ENCODE measurements at regions not wholly inside any gene's neighbourhood (a gene's known extent, or its start where the extent isn't known, plus 50 kb on each side); places are given as distances from the start of the nearest gene placed in this dataset.
"Not testable (repeated sequence)": the region's sequence is repeated elsewhere in the genome, so short reads cannot be mapped to it uniquely, and the experiment has no call there.

DNA sequence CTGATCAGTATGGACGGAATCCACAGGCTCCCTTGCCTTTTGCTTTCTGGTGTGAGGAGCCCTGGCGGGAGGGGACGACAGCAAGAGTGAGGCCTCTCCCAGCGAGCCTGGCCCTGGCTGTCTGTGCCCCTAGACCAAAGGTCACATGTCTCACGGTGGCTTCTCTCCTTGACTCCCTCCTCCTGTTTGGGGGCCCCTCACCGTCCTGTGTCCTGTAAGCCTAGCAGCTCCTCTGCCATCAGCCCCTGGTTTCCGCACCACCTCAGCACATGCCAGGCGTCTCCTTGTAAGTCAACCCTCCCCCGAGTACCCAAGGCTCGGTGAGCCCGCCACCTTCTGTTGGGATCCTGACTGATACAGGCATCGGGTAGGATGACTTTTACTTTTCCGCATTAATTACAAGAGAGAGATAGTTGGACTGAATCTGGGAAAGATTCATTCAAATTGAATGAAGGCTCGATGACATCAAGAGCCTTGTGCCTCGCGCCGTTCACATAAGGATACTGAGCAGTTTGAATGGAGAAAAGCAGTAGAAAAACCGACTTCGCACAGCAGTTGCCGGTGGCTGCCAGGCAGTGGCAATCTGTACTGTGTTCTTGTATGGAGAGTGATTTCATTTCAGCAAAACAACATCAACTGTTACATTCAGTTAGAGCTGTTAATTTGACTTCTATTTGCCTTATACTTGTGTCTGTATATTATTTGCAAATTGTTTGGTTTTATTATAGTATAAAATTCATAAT is 119.8 kb downstream of the XRCC2 start:
- no peaks in the 10 kb centered on the region for H3K36me3 Mint-ChIP-seq
- no peaks in the 10 kb centered on the region for H3K9me3 Mint-ChIP-seq
- no peak overlapping the region for H3K27ac Mint-ChIP-seq
- H3K4me3 Mint-ChIP-seq: no peak overlapping the region
- H3K4me1 Mint-ChIP-seq: no peaks in the 10 kb centered on the region
- ATAC-seq: no peak
- no peaks in the 10 kb centered on the region for H3K27me3 Mint-ChIP-seq

DNA sequence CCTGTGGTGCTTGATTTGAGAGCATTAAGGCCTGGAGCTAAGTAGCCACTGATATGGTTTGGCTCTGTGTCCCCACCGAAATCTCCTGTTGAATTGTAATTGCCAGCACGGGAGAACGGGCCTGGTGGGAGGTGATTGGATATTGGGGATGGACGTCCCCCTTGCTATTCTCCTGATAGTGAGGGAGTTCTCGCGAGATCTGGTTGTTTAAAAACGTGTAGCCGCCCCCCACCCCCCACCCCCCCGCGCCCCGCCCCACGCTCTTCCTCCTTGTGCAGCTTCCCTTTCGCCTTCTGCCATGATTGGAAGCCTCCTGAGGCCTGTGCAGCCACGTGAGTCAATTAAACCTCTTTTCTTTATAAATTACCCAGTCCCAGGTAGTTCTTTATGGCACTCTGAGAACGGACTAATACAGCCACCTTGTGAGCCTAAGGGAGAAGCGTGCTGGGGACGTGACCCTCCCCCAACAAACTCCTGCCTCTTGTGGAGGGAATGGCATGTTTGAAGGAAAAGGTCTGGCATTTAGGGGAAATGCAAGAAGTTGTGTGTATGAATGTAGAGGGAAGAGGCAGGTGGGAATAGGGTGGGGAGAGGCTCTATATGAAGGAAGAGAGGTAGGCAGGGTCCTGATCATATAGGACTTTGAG is 118.0 kb upstream of the KMT2C start:
- H3K9me3 Mint-ChIP-seq: no peaks in the 10 kb centered on the region
- H3K36me3 Mint-ChIP-seq: no peaks in the 10 kb centered on the region
- no peaks in the 10 kb centered on the region for H3K4me1 Mint-ChIP-seq
- no peak for ATAC-seq
- H3K27ac Mint-ChIP-seq: no peak overlapping the region
- no peak overlapping the region for H3K4me3 Mint-ChIP-seq
- no peaks in the 10 kb centered on the region for H3K27me3 Mint-ChIP-seq

DNA sequence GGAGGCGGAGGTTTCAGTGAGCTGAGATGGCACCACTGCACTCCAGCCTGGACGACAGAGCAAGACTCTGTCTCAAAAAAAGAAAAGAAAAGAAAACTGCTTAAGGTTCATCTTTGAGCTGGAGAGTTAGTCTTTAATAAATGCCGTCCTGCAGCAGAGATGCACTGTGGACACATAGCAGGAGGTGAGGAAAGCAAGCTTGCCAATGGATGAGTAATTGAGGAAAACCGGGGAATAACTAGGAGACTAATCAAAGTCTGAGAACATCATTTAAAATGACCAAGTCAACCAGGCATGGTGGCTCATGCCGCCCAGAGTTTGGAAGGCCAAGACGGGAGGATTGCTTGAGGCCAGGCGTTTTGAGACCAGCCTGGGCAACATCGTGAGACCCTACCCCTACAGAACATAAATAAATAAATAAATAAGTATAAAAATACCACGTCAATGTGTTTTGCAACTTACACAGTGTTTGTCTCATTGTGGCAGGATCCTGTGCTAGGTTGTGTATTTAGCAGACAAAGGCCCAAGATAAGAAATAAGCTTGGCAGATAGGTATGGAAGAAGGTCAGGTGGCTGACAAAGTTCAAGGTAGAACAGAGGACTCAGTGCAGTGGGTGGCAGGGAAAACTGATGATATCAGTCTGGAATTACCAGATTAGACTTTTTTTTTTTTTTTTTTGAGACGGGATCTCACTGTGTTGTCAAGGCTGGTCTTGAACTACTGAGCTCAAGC is 115.7 kb upstream of the KMT2C start:
- Mint-ChIP-seq H3K4me1 (no peaks in the 10 kb centered on the region), H3K9me3 (no peaks in the 10 kb centered on the region), H3K36me3 (no peaks in the 10 kb centered on the region), H3K4me3 (no peak overlapping the region), H3K27me3 (peaks cover 10% of the 10 kb centered on the region), H3K27ac (no peak overlapping the region)
- no peak for ATAC-seq

DNA sequence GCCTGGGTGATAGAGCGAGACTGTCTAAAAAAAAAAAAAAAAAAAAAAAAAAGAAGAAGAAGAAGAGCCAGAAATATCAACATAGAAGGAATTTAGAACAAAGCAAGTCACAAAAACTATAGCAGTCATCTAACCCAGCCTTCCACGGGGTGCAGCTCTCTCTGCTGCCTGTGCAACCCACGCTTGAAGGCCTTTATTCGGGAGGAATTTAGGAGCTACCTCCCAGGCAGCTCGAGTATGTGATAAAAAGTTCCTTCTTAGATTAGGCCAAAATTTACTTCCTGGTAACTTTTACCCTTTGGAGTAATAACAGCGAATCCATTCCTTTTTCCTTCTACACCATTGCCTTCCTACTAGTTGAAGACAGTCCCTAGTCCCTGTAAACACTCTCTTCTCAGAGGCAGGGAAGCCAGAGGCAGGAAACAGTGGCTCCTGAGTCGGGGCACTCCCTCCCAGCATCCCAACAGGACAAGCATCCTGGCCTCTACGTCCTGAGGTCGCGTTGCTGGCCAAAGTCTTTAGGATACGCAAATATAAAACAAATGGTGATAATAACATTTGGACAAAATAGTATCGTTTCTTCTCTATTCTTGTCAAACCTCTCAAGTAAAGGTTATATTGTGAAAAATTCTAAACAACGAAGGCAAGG is 109.3 kb upstream of the KMT2C start:
- Mint-ChIP-seq H3K27ac (no peak overlapping the region), H3K4me1 (no peaks in the 10 kb centered on the region), H3K36me3 (no peaks in the 10 kb centered on the region), H3K27me3 (peaks cover 10% of the 10 kb centered on the region), H3K4me3 (no peak overlapping the region), H3K9me3 (no peaks in the 10 kb centered on the region)
- ATAC-seq: no peak

DNA sequence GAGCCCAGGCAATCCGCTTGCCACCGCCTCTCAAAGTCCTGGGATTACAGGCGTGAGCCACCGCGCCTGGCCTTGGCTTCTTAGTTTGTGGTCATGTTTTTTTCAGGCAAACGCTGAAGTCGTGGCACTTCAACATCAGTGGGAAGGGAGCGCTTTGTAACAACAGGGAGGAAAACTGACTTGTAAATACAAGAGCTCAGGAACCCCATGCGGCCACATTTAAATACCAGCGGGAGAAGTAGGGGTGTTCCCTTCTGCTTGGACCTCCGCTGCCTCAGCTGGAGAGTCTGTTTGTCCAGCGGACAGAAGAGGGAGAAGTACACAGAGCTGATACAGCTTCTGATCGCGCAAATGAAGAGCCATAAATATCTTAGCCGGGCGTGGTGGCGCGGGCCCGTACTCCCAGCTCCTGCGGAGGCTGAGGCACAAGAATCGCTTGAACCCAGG is 108.7 kb upstream of the KMT2C start:
- no peaks in the 10 kb centered on the region for H3K9me3 Mint-ChIP-seq
- no peaks in the 10 kb centered on the region for H3K36me3 Mint-ChIP-seq
- peaks cover 10% of the 10 kb centered on the region for H3K27me3 Mint-ChIP-seq

DNA sequence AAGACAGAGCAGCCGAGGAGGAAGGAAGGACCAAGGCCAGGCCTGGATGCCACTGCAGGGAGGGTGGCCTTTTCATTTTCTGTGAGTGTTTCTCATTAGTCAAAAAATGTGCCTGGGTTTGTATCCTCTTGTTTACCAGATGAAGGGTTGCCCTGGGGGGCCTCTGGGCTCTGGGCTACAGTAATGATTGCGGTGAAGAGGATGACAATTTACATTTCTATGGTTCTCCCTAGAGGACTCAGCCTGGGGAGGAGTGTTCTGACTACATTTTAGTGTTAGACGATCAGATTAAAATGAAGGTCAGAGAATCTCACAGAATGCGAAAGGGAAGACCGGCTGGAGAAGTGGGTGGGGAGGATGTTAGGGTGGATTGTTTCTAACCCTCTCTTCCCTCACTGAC is 108.0 kb upstream of the KMT2C start:
- H3K9me3 Mint-ChIP-seq: no peaks in the 10 kb centered on the region
- no peaks in the 10 kb centered on the region for H3K4me1 Mint-ChIP-seq
- H3K27me3 Mint-ChIP-seq: peaks cover 10% of the 10 kb centered on the region
- ATAC-seq: no peak
- no peak overlapping the region for H3K4me3 Mint-ChIP-seq
- H3K27ac Mint-ChIP-seq: no peak overlapping the region
- H3K36me3 Mint-ChIP-seq: no peaks in the 10 kb centered on the region

More for the DNA sequence above, 108.7 kb upstream of the KMT2C start:
- ATAC-seq: no peak
- Mint-ChIP-seq H3K4me1 (no peaks in the 10 kb centered on the region), H3K27ac (no peak overlapping the region), H3K4me3 (no peak overlapping the region)

DNA sequence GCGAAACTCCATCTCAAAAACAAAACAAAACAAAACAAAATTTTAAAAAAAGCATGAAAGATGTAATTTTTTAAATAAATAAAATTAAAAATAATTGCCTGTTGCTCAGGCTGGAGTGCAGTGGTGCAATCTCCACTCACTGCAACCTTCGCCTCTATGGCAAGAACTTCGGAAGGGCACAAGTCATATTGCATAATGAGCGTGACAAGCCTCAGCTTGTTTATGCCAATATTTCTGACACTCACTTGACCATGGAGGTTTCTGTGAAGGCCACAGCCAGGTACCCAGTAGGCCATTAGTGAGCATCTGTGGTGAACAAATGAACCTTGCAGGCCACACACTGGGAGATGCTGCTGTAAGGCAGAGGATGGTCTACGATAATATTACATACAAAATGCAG is 106.1 kb upstream of the KMT2C start:
- no peaks in the 10 kb centered on the region for H3K4me1 Mint-ChIP-seq
- H3K27ac Mint-ChIP-seq: no peak overlapping the region
- no peak overlapping the region for H3K4me3 Mint-ChIP-seq
- no peaks in the 10 kb centered on the region for H3K36me3 Mint-ChIP-seq
- no peaks in the 10 kb centered on the region for H3K9me3 Mint-ChIP-seq
- H3K27me3 Mint-ChIP-seq: peaks cover 4% of the 10 kb centered on the region
- ATAC-seq: no peak

DNA sequence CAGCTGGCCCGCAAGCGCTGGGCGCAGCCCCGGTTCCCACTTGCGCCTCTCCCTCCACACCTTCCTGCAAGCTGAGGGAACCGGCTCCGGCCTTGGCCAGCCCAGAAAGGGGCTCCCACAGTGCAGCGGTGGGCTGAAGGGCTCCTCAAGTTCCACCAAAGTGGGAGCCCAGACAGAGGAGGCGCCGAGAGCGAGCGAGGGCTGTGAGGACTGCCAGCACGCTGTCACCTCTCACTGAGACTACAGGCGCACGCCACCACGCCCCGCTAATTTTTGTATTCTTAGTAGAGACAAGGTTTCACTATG is 103.3 kb upstream of the KMT2C start:
- H3K27me3 Mint-ChIP-seq, H3K9me3 Mint-ChIP-seq, ATAC-seq, H3K4me3 Mint-ChIP-seq, H3K27ac Mint-ChIP-seq, H3K4me1 Mint-ChIP-seq, H3K36me3 Mint-ChIP-seq: not testable (repeated sequence)

DNA sequence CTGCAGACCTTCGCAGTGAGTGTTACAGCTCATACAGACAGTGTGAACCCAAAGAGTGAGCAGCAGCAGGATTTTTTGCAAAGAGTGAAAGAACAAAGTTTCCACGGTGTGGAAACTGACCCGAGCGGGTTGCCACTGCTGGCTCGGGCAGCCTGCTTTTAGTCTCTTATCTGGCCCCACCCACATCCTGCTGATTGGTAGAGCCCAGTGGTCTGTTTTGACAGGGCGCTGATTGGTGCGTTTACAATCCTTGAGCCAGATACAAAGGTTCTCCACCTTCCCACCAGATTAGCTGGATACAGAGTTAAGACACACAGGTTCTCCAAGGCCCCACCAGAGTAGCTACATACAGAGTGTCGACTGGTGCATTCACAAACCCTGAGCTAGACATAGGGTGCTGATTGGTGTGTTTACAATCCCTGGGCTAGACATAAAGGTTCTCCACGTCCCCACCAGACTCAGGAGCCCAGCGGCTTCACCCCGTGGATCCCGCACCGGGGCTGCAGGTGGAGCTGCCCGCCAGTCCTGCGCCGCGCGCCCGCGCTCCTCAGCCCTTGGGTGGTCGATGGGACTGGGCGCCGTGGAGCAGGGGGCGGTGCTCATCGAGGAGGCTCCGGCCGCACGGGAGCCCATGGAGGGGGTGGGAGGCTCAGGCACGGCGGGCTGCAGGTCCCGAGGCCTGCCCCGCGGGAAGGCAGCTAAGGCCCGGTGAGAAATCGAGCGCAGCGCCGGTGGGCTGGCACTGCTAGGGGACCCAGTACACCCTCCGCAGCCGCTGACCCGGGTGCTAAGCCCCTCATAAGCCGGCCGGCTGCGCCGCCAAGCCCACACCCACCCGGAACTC is 102.8 kb upstream of the KMT2C start:
- not testable (repeated sequence) for H3K36me3 Mint-ChIP-seq, H3K27ac Mint-ChIP-seq, H3K4me1 Mint-ChIP-seq, ATAC-seq, H3K9me3 Mint-ChIP-seq, H3K27me3 Mint-ChIP-seq, H3K4me3 Mint-ChIP-seq

DNA sequence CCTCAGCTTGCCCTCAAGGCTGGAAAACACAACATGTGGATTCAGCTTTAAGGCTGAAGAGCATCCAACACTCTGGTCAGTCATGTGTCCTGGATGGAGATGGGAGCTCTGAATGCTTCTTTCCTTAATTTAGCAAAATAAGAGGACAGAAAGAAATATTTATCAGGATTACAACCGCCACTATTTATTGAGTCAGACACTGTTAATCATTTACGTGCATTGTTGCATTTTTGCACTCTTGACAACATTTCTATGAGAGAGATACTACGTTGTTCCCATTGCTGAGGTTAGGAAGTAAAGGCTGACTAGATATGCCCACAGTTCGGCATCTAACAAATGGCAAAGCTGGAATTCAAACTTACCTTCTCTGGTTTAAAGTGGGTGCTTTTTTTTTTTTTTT is 101.8 kb upstream of the KMT2C start:
- Mint-ChIP-seq H3K4me1 (no peaks in the 10 kb centered on the region), H3K27ac (no peak overlapping the region), H3K4me3 (no peak overlapping the region), H3K27me3 (no peaks in the 10 kb centered on the region), H3K36me3 (no peaks in the 10 kb centered on the region), H3K9me3 (peaks cover 3% of the 10 kb centered on the region)
- ATAC-seq: no peak

DNA sequence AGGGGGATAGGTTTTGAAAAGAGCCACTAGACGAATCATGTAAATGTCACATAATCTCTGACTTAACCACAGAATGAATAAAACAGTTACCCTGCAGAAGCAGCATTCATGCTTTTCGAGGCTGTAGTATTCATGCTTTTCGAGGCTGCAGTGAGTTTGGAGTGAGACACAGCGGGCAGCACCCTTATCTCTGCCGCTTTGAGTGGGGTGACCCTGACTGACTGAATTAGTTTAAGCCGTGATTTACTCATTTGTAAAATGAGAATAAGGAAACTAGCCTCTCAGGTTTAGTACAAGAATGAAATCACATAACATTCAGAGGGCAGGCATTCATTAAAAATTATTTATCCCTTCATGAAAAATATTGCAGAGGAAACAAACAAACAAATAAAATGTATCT is 92.8 kb upstream of the KMT2C start:
- H3K27me3 Mint-ChIP-seq: no peaks in the 10 kb centered on the region
- H3K36me3 Mint-ChIP-seq: no peaks in the 10 kb centered on the region
- no peak overlapping the region for H3K4me3 Mint-ChIP-seq
- H3K9me3 Mint-ChIP-seq: peaks cover 3% of the 10 kb centered on the region
- no peak overlapping the region for H3K27ac Mint-ChIP-seq
- no peak for ATAC-seq
- H3K4me1 Mint-ChIP-seq: no peaks in the 10 kb centered on the region

DNA sequence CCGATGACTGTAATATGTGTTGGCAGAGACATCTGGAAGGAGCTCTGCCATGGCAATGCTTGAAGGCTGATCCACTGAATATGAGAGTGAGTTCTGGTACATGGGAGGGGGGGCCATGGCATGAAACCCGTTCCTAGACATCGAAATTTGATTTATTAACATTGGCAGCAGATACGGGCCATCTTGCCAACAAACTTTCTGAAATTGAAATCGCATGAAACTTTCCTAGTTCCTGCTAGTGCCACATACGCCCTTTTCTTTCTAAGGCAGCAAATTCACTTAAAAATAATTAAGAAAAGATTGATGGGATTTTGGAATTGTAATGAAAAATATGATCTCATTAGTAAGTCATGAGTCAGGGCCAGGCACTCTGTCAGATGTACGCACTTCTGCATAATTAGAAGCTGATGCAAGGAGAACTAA is 91.8 kb upstream of the KMT2C start:
- no peak for ATAC-seq
- no peaks in the 10 kb centered on the region for H3K4me1 Mint-ChIP-seq
- no peak overlapping the region for H3K4me3 Mint-ChIP-seq
- no peak overlapping the region for H3K27ac Mint-ChIP-seq
- H3K9me3 Mint-ChIP-seq: peaks cover 3% of the 10 kb centered on the region
- H3K27me3 Mint-ChIP-seq: no peaks in the 10 kb centered on the region
- no peaks in the 10 kb centered on the region for H3K36me3 Mint-ChIP-seq

DNA sequence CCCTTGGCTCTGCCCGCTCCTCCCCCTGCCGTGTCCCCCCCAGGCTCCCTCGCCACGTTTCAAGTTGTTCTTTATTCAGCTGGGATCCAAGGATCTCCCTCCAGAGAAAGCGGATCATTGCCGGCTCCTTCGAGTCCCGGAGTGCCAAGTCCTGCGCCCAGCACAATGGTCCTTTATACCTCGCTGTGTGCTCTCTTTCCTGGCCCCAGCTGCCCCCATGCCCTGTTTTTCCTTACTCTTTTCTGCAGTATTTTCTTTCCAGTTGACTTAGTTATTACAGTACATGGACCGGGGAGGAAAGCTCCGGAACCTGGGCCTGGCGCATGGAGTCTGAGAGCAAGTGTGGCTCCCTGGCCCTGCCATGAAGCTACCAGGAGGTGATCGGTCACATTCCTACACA is 88.1 kb upstream of the KMT2C start:
- ATAC-seq: no peak
- no peaks in the 10 kb centered on the region for H3K27me3 Mint-ChIP-seq

DNA sequence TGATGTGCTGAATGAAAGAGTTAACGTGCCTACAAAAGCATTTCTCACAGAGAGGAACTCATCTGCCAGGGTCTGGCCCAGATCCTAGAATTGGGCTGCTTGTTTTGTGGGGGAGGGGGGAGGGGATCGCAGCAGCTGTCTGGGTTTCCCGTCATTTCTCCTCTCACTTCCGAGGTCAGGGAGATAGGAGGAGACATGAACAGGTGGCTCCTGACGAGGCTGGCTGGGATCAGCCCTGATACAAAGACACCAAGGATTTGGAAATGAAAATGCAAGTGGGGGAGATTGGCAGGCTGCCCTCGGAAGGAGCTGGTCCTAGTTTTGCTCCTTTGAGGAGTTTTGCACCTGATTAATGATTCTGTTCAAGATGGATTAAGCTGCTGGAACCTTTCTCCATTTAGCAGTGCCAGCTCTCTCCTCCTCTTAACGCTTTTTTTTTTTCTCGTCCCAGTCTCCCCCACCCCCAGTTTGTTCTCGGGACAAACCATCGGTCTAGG is 86.8 kb upstream of the KMT2C start:
- H3K36me3 Mint-ChIP-seq: no peaks in the 10 kb centered on the region
- no peak overlapping the region for H3K27ac Mint-ChIP-seq
- no peaks in the 10 kb centered on the region for H3K9me3 Mint-ChIP-seq
- no peak for ATAC-seq
- H3K4me3 Mint-ChIP-seq: no peak overlapping the region
- no peaks in the 10 kb centered on the region for H3K27me3 Mint-ChIP-seq
- H3K4me1 Mint-ChIP-seq: no peaks in the 10 kb centered on the region

More for the DNA sequence above, 88.1 kb upstream of the KMT2C start:
- H3K4me3 Mint-ChIP-seq: no peak overlapping the region
- no peaks in the 10 kb centered on the region for H3K9me3 Mint-ChIP-seq
- H3K4me1 Mint-ChIP-seq: no peaks in the 10 kb centered on the region
- H3K36me3 Mint-ChIP-seq: no peaks in the 10 kb centered on the region
- no peak overlapping the region for H3K27ac Mint-ChIP-seq

Data from stimulated activated memory B cell treated with anti-CD40 and anti-IgM and Interleukin-4, amounts not matched to agents 10 μg/mL and 1 μg/mL and 100 μg/mL, for 72 hours (primary cell).